ENCODE measurements at regions not wholly inside any gene's neighbourhood (a gene's known extent, or its start where the extent isn't known, plus 50 kb on each side); places are given as distances from the start of the nearest gene placed in this dataset.
"Not testable (repeated sequence)": the region's sequence is repeated elsewhere in the genome, so short reads cannot be mapped to it uniquely, and the experiment has no call there.

DNA sequence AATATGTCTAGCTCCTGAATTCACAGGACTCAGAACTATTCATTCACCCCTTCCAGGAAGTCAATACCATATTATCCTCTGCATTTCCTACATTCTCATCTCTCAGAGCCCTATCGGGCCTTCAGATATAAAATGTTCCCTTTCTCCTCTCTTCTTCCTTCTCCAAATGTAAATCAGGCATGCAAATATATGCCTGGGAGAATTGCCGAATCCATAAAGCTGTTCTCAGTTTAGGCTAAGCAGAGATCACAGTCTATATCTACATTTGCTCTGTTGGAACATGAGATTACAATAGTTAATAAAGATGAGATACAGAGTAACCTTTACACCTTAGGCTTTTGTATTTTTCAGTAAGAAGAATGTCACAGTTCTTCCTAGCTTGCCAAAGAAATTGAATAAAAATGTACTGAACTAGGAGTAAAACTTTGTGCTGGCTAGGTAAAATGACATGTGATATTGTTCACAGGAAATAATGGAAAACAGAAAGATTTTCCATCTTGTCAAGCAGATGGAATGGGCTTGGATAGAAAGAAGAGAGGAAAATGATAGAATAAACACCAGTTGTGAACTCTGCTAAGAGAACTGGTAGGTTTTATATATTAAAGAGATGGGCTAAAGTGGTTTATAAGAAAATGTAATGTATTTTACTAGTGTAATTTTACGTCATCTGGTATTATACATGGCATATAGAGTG is 161.5 kb downstream of the NRIP1 start:
- DNase-seq, result no peak

DNA sequence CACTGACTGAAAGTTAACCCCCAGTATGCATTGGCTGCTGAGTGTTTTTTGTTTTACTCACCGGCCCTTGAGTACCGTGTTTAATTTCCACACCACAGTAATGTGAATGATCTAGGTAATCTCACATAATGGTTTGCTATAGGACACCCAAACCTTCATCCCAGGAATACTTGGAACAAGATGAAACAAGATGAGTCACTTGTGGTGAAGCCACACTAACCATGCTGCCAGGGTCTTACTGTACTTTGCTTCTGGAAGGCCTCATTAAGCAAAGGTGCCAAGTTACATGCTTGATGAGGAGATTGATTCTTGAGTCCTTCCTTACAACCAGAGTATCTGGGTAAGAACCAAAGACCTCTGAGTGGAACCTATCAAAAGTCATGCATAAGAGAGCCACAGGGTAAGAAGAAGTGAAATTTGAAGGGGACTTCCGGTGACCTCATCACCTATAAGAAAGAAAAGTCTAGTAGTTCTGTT is 163.3 kb downstream of the NRIP1 start:
- no peak for DNase-seq

DNA sequence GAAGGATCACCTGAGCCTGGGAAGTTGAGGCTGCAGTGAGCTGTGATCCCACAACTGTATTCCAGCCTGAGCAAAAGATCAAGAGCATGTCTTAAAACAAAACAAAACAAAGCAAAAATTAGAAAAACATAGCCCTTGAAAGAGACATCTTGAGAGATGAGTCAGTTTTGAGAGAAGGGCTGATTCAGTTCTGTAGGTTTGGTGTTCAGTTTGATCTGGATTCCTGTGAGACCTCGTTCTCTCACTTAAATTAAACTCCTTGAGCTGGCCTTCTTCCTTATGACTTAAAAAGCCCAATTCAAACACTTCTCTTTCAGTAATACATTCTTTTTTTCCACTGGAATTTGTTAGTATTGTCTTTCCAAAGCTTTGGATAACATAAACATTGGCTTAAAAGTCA is 164.2 kb downstream of the NRIP1 start:
- no peak for DNase-seq

DNA sequence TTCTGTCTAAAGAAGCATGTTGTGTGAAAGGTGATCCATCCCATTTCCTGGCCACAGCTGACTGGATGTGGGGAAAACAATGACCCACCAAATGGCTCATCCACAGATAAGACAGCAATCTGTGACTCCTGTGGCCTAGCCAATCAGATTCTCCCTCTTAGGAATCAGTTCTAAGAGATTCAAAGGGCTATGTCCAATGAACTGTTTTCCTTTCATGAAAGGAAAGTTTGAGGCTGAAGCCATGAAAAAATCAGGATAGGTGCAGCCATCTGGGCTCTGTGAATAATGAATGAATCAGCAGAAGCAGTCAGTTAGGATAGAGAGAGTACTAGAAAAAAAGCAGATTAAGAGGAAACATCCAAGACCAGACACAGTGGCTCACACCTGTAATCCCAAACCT is 164.7 kb downstream of the NRIP1 start:
- DNase-seq, result no peak

DNA sequence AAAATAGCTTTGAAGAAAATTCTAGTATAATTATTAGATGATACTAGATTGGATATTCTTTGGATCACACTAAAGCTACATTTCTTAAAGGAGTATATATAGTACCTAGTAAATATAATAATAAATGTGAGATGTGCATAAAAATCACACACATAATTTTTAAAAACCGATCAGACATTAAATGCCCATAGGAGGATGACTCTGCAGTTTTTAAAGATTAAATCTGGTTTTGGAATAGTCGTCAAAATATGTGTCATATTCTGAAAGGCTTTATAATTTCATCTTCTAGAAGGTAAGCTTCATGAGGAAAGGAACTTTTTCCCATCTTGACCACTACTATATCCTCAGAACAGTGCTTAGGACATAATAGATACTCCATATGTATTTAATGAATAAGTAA is 169.0 kb downstream of the NRIP1 start:
- no peak for DNase-seq

DNA sequence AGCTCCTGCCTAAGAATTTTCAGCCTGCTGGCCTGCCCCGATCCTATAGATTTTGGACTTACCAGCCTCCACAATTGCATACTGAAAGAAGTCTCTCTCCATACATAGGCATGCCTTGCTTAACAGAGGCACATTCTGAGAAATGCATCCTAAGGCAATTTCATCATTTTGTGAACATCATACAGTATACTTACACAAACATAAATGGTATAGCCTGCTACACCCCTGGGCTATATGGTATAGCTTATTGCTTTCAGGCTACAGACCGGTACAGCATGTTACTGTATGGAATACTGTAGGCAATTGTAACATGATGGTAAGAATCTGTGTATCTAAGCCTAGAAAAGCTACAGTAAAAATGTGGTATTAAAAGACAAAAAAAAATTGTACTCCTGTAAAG is 174.7 kb downstream of the NRIP1 start:
- DNase-seq, result no peak

DNA sequence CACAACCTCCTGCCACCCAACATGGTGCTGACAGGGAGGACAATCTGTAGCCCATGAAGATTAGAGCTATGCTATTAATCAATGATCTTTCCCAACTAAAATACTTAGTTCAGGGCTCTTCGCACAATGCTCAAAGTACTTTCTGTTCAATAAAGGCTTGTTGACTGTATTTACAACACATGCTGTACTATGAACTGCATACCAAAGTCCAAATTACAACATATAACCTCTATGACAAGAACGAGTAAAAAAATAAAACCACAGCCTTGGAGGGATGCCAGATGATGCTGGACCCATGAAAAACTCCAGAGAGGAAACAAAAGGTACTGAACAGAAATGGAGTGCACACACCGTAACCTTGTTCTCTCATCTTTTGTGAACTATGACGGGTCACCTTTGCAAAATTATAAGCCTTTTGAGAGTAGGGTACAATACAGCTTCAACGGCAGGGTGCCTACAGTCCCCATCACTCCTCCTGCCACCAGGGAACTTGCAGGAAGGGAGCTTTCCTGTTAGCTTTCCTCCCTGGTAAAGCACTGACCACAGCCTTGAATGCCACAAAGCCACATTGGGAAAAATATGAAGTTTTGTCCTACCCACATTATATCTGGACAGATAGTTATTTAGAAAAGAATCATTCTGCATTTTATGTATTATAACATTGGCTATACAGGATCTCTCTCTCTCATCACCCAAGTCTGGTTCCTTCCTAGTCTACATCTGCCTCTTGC is 175.6 kb downstream of the NRIP1 start:
- DNase-seq, result no peak

DNA sequence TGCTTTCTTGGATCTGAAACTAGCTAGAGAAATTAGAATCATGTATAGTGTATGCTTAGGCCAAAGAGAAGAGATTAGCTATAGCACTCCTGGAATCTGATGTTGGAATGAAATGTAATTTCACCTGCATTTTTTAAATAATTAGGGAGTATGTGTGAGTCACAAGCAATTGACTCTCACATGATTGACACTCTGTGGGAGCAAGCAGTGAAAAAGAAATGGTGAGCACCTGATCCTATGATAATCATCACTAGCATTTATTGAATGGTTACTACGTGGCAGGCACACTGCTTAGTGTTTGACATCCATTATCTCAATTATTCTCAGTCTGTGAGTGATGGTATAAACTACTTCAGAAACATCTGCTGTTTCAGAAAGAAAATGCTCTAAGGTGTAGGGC is 176.6 kb downstream of the NRIP1 start:
- no peak for DNase-seq

DNA sequence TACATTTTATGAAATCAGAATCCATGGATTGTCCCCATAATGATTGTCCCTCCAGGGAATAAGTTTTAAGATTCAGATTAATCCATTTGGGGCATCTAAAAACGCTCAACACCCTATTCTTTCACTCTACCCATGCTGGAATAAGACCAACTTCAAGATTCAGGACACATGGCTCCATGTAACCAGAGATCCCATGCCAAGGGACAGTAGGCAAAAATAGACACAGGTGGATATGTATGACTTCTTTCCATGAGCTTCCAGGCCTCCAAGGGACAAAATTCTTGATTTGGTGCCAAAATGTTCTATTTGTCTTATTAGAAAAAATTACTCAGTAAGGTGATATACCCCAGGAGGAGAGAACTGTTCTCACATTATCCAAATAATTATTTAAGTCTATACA is 178.8 kb downstream of the NRIP1 start:
- no peak for DNase-seq

DNA sequence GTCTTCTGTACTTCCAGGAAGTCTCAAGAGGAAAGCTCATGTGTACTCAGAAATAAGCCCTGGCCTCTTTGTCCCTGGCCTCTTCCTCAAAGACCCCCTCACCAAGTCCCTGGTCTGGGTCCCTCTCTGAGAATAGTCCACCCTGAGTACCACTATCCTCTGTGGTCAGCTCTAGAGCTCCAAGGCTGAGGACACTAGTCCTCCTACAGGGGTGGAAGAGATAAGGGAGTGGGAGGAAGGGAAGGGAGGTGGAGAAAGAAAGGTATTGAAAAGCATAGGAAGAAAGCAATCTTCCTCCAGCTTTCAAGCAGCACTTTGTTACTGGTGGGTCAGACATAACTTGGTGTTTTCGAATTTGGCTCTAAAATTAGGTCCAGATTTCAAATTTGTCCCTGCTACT is 181.4 kb downstream of the NRIP1 start:
- no peak for DNase-seq

DNA sequence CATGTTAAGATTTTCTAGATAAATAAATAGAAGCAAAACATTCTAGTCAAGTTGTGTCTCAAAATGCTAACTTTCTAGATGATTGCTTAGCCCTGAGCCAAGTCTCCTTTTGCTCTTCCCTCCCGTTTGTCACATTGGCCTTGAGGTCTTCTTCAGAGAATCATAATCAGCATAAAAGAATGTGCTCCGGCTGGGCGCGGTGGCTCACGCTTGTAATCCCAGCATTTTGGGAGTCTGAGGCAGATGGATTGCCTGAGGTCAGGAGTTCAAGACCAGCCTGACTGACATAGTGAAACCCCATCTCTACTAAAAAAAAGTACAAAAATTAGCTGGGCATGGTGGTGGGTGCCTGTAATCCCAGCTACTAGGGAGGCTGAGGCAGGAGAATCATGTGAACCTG is 182.3 kb downstream of the NRIP1 start:
- not testable (repeated sequence) for DNase-seq

DNA sequence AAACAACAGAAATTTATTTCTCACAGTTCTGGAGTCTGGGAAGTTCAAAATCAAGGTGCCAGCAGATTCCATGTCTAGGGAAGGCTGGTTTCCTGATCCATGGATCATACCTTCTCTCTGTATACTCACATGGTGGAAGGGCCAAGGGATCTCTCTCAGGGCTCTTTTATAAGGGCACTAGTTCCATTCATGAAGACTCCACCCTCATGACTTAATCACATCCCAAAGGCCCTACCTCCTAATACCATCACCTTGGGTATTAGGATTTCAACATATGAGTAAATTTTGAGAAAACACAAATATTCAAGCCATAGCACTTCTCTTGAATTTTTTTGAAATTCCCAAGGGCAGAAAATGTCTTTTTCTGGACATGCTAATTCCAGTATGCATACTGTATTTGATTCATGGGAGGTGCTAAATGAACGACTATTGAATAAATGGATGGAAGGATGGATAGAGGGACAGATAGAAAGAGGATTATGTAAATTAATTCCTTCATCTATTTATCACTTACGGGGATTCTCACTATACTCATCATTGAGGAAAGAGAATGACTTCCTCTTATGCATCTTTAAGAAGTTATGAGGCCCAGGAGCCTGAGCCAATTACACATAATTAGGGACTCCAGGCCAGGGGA is 182.8 kb downstream of the NRIP1 start:
- no peak for DNase-seq

DNA sequence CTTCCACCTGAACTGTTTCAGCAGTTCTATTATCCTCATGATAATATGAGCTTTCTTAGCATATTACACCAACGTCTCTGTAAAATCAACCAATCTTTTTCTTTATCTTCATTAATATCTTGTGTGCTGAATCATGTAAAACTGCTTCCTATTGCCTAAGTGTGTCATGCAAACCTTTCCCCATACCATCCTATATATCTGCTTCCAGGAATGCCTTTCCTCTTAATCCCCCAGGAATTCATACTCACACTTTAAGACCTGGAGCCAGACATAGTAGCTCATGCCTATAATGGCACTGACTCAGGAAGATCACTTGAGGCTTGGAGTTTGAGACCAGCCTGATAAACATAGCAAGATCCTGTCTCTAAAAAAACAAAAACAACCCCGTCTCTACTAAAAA is 183.9 kb downstream of the NRIP1 start:
- no peak for DNase-seq

DNA sequence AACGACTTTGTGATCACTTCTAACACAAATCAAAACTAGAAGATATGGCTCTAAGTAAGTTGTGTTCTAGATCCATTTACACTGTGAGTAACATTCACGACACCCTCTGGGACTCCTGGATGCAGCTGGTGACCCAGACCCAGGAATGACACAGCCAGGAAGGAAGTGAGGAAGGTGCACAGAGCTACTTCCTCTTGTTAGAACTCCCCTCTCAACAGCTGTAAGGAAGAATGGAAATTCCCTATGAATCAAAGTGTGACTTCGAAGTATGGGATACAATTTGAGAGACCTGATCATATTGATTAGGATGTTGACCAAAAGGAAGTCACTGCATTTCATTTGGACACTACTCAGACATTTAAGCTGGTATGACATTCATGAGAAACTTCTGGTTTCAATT is 185.3 kb downstream of the NRIP1 start:
- DNase-seq, result no peak

DNA sequence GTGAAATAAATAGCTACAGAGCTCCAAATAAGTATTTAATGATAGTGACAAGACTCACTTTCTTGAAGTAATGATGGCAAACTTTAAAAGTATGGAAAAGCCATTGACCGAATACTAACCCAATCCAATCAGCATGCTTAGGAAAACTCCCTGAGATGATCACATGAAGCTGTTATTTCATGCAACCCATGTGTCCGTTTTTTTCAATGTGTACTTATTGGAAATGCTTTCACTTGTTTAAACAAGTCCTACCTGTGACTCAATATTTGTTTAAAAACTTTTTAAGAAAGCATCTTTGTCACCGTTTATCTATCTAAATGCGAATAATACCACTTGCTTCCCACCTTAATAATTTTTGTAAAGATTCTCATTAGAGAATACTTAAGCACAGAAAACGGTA is 185.8 kb downstream of the NRIP1 start:
- no peak for DNase-seq

DNA sequence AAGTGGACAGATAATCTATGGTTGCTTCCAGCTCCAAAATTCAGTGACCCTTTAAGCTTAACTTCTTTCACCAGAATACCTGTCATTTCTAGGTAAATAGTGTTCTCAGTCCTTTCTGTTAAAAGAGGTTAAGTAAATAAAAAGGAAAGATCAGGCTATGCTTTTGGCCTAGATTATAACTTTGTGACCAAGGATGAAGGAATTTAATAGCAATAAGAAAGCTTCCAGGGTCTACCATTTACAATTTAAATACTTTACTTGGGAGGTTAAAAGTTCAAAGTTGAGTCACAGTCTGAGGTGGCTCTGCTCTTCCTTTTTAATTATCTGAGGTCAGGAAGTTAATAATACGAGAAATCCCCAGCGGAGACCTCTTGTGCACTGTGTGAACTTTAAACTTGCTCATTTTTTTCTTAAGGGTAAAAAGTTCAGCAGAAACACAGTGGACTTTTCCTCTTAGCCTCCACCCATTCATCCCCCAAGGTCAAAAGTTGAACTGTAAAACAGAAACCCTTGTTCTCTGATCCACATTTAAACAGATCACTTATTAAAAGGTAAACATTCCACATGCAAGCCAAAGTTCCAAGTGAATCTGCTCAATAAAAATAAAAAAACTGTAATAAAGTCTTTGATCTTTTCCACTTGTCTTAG is 187.1 kb downstream of the NRIP1 start:
- DNase-seq, result no peak

DNA sequence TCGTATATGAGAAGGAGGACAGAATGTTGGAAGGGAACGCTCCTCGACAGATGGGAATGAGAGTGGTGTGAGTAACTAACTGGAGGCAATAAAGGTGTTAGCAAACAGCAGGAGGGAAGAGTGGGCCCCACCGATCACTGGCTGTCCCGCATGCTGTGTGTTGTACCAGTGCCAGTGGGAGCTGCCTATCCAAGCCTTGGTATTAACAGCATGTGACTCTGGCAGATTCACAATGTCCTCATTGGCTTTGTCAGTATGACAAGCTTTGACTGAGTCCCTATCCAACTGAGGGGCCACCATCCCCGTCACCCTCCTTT is 188.3 kb downstream of the NRIP1 start:
- no peak for DNase-seq

DNA sequence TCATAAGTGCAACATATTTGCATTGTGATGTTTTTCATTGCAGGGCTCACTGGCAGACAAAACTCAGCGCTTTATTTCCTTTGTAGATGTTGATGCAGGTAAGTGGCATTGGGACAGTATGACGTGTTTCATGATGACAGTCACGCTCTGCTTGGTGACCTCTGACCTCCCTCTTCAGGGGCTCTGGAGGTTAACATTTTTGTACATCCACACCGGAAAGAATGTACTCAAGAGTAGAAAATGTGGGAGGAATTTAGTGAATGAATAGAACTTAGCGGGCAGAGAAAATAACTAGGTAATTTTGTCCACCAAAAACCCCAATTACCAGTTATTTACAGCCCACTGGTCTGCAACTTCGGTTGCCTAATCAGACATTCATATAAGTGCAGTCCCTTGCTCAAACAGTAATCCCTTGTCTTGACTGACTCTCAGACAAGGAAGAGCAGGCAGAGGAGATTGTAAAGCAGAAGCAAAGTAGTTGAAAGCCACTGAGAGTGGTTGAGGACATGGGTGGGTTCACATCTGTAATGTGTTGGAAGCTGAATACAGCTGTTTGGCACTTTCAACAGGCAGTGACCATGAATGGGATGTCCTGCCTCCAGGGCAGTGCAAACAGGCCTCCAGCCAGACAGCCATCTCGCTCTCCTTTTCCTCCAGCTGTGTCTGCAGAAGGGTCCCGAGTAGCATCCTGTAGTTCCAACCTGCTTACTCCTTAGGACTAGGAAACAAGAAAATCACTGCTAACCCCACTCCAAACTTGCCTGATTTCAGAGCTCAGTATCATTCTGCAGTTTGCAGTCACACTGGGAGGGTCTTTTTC is 188.9 kb downstream of the NRIP1 start:
- DNase-seq, result no peak

DNA sequence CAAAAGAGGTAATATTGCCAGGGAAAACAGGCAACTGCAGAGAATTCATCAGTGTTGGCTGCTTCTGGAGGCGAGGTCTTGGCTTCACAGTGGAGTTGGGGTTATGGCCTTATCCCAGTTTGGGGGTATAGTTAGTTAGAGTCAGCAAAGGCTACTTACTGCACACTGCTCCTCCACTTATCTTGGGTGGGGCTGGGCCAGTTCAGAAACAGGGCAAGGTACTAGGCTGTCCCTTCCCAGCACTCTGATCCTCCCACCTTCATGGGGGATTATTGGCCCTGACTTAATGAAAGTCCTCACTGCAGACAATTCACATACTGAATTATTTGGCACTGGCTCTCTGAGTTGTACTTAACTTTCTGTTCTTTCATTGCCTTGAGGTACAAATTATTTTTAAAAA is 189.6 kb downstream of the NRIP1 start:
- DNase-seq, result no peak

DNA sequence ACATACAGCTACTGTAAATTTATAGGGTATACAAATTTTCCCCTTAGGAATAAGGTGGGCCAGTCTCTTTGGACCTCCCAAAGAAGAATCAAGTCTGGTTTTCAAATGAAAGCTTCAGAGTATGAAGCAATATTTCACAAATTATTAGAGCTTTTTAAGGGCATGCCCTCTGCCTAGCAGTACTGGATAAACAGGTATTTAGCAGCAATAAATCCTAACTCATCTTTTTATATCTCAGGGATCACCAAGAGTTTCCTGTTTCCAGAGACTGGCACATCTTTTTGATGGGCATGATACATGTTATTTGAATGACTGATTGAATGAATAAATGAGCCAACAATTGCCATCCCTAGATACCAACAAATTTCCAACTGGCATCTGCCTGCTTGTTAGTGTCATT is 190.4 kb downstream of the NRIP1 start:
- no peak for DNase-seq

DNA sequence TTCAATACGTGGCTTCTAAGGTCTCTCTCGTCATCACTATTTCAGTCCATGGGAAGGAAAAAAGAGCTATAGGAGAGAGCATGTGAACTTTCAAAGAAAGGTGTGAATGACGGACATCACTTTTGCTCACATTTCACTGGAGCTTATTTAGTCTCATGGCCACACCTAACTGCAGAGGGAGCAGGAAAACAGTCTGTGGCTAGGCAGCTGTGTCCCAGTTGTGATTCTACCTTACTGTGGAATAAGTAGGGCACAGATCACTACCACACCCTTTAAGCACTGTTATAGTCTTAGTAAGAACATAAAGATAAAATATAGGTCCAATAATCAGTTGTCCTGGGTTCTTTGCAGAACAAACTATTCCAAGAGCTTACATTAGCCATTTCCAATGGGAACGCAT is 192.9 kb downstream of the NRIP1 start:
- DNase-seq, result no peak

DNA sequence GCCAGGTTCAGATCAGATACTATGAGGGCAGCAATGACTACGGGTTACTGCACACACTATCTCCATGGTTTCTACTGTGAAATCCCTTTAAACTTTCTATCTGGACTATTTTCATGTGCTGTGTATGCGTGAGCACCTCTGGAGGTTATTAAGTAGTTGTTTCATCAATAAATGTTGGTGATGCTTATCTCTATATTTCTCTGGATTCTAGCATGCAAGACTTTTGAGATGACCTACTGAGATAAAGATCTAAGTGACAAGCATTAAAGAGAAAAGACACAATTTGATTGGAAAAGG is 194.0 kb downstream of the NRIP1 start:
- no peak for DNase-seq
